T-helper 2 cell treated with Interferon-gamma antibody and Interleukin-4, amounts not matched to agents 5 μg/mL and 100 μg/mL, for 36 hours (primary cell): ENCODE measurements at regions not wholly inside any gene's neighbourhood (a gene's known extent, or its start where the extent isn't known, plus 50 kb on each side); places are given as distances from the start of the nearest gene placed in this dataset.

ENCODE experiments used
- DNase-seq: peaks from one replicate; pipeline ENCODE4 v3.0.0; 2021; ENCODE audit warnings: low spot score
- H3K27ac Mint-ChIP-seq: one replicate; pipeline ENCODE4 v1.8.0; 2021; ENCODE audit warnings: mild to moderate bottlenecking, mixed read lengths
- H3K27me3 Mint-ChIP-seq: one replicate; pipeline ENCODE4 v1.8.0; 2021; ENCODE audit warnings: low read depth, mixed read lengths
- H3K36me3 Mint-ChIP-seq: one replicate; pipeline ENCODE4 v1.8.0; 2021; ENCODE audit warnings: low read depth, mixed read lengths
- H3K4me1 Mint-ChIP-seq: one replicate; pipeline ENCODE4 v1.8.0; 2021; ENCODE audit warnings: low read depth, mixed read lengths
- H3K4me3 Mint-ChIP-seq: one replicate; pipeline ENCODE4 v1.8.0; 2022; ENCODE audit warnings: mild to moderate bottlenecking, moderate library complexity, mixed read lengths
- H3K9me3 Mint-ChIP-seq: one replicate; pipeline ENCODE4 v1.8.0; 2021; ENCODE audit warnings: mixed read lengths

- peaks cover 9% of the 10 kb centered on the region for H3K27me3 Mint-ChIP-seq
Measured at GRCh38 chr2:120675460-120676130, 60.1 kb upstream of the GLI2 start.

GRCh38 chr2:120677221-120677620 lies 58.4 kb upstream of the GLI2 start:
- H3K4me3 Mint-ChIP-seq: no peak overlapping the region
- H3K36me3 Mint-ChIP-seq: no peaks in the 10 kb centered on the region
- peaks cover 9% of the 10 kb centered on the region for H3K27me3 Mint-ChIP-seq
- no peaks in the 10 kb centered on the region for H3K9me3 Mint-ChIP-seq
- no peaks in the 10 kb centered on the region for H3K4me1 Mint-ChIP-seq
- no peak for DNase-seq
- no peak overlapping the region for H3K27ac Mint-ChIP-seq

More at GRCh38 chr2:120675460-120676130, 60.1 kb upstream of the GLI2 start:
- peak; percentile 12 for DNase-seq
- Mint-ChIP-seq H3K9me3 (no peaks in the 10 kb centered on the region), H3K27ac (no peak overlapping the region), H3K36me3 (no peaks in the 10 kb centered on the region), H3K4me3 (no peak overlapping the region), H3K4me1 (no peaks in the 10 kb centered on the region)

GRCh38 chr2:120677696-120678247 lies 57.9 kb upstream of the GLI2 start:
- H3K4me1 Mint-ChIP-seq: no peaks in the 10 kb centered on the region
- H3K27ac Mint-ChIP-seq: no peak overlapping the region
- DNase-seq: no peak
- H3K27me3 Mint-ChIP-seq: peaks cover 9% of the 10 kb centered on the region
- no peak overlapping the region for H3K4me3 Mint-ChIP-seq
- no peaks in the 10 kb centered on the region for H3K9me3 Mint-ChIP-seq
- no peaks in the 10 kb centered on the region for H3K36me3 Mint-ChIP-seq

- Mint-ChIP-seq H3K4me1 (no peaks in the 10 kb centered on the region), H3K9me3 (no peaks in the 10 kb centered on the region), H3K4me3 (no peak overlapping the region), H3K27ac (no peak overlapping the region), H3K27me3 (peaks cover 9% of the 10 kb centered on the region), H3K36me3 (no peaks in the 10 kb centered on the region)
- no peak for DNase-seq
Measured at GRCh38 chr2:120678251-120678650, 57.4 kb upstream of the GLI2 start.

- Mint-ChIP-seq H3K36me3 (no peaks in the 10 kb centered on the region), H3K27me3 (peaks cover 9% of the 10 kb centered on the region), H3K4me3 (no peak overlapping the region), H3K27ac (no peak overlapping the region), H3K9me3 (no peaks in the 10 kb centered on the region), H3K4me1 (no peaks in the 10 kb centered on the region)
- no peak for DNase-seq
Measured at GRCh38 chr2:120678926-120679325, 56.7 kb upstream of the GLI2 start.

- no peaks in the 10 kb centered on the region for H3K9me3 Mint-ChIP-seq
- H3K27ac Mint-ChIP-seq: no peak overlapping the region
- no peak overlapping the region for H3K4me3 Mint-ChIP-seq
- H3K36me3 Mint-ChIP-seq: no peaks in the 10 kb centered on the region
- no peaks in the 10 kb centered on the region for H3K4me1 Mint-ChIP-seq
- DNase-seq: no peak
- H3K27me3 Mint-ChIP-seq: peaks cover 9% of the 10 kb centered on the region
Measured at GRCh38 chr2:120679526-120679925, 56.1 kb upstream of the GLI2 start.

GRCh38 chr2:120680136-120680761 lies 55.4 kb upstream of the GLI2 start:
- Mint-ChIP-seq H3K4me1 (no peaks in the 10 kb centered on the region), H3K36me3 (no peaks in the 10 kb centered on the region), H3K27ac (peak overlapping the region; percentile 24), H3K9me3 (no peaks in the 10 kb centered on the region), H3K4me3 (no peak overlapping the region), H3K27me3 (peaks cover 9% of the 10 kb centered on the region)
- DNase-seq: peak; percentile 52

- Mint-ChIP-seq H3K4me1 (no peaks in the 10 kb centered on the region), H3K9me3 (no peaks in the 10 kb centered on the region), H3K4me3 (no peak overlapping the region), H3K27ac (no peak overlapping the region), H3K27me3 (peaks cover 6% of the 10 kb centered on the region), H3K36me3 (no peaks in the 10 kb centered on the region)
- no peak for DNase-seq
Measured at GRCh38 chr2:120681181-120681580, 54.5 kb upstream of the GLI2 start.

- Mint-ChIP-seq H3K4me1 (no peaks in the 10 kb centered on the region), H3K4me3 (no peak overlapping the region), H3K27me3 (peaks cover 2% of the 10 kb centered on the region), H3K27ac (no peak overlapping the region), H3K36me3 (no peaks in the 10 kb centered on the region), H3K9me3 (no peaks in the 10 kb centered on the region)
- DNase-seq: no peak
Measured at GRCh38 chr2:120681696-120682288, 53.9 kb upstream of the GLI2 start.

GRCh38 chr2:120682654-120683053 lies 53.0 kb upstream of the GLI2 start:
- Mint-ChIP-seq H3K27me3 (peaks cover 2% of the 10 kb centered on the region), H3K4me3 (no peak overlapping the region), H3K27ac (no peak overlapping the region), H3K9me3 (no peaks in the 10 kb centered on the region), H3K4me1 (no peaks in the 10 kb centered on the region), H3K36me3 (no peaks in the 10 kb centered on the region)
- no peak for DNase-seq

- no peak overlapping the region for H3K27ac Mint-ChIP-seq
- DNase-seq: no peak
- no peaks in the 10 kb centered on the region for H3K4me1 Mint-ChIP-seq
- H3K4me3 Mint-ChIP-seq: no peak overlapping the region
- peaks cover under 1% of the 10 kb centered on the region for H3K27me3 Mint-ChIP-seq
- no peaks in the 10 kb centered on the region for H3K9me3 Mint-ChIP-seq
- no peaks in the 10 kb centered on the region for H3K36me3 Mint-ChIP-seq
Measured at GRCh38 chr2:120683081-120683480, 52.6 kb upstream of the GLI2 start.

- Mint-ChIP-seq H3K36me3 (no peaks in the 10 kb centered on the region), H3K27ac (no peak overlapping the region), H3K9me3 (no peaks in the 10 kb centered on the region), H3K4me3 (no peak overlapping the region), H3K27me3 (no peaks in the 10 kb centered on the region), H3K4me1 (no peaks in the 10 kb centered on the region)
- DNase-seq: no peak
Measured at GRCh38 chr2:120683701-120684100, 52.0 kb upstream of the GLI2 start.

- Mint-ChIP-seq H3K9me3 (no peaks in the 10 kb centered on the region), H3K36me3 (no peaks in the 10 kb centered on the region), H3K27ac (no peak overlapping the region), H3K4me1 (no peaks in the 10 kb centered on the region), H3K4me3 (no peak overlapping the region), H3K27me3 (no peaks in the 10 kb centered on the region)
- no peak for DNase-seq
Measured at GRCh38 chr2:120684289-120685065, 51.2 kb upstream of the GLI2 start.
